Transverse colon (tissue), 4 donors: ENCODE measurements at regions not wholly inside any gene's neighbourhood (a gene's known extent, or its start where the extent isn't known, plus 50 kb on each side); places are given as distances from the start of the nearest gene placed in this dataset.
A peak's percentile ranks its signal among the peaks of the same experiment; 100 is the strongest.

Experiments
- DNase-seq: peaks from one replicate; pipeline ENCODE4 v3.0.0-alpha.2; 2019
- H3K27ac ChIP-seq, 4 donors: fragments of 200-600 bp; sonication (generic); 2 replicates each; pipeline ENCODE4 v1.5.1; 2016 to 2018; ENCODE audit warnings: inconsistent platforms in 4 of 4
- H3K27me3 ChIP-seq: fragments of 200-600 bp; sonication (generic); 2 replicates; pipeline ENCODE4 v1.5.1; 2017; ENCODE audit warnings: inconsistent platforms
- H3K36me3 ChIP-seq, 4 donors: fragments of 200-600 bp; sonication (generic); 2 replicates each; pipeline ENCODE4 v1.5.1; 2017 to 2019; ENCODE audit warnings: inconsistent platforms in 4 of 4
- H3K4me1 ChIP-seq, 4 donors: fragments of 200-600 bp; sonication (generic); 2 replicates each; pipeline ENCODE4 v1.5.1; 2017 to 2020; ENCODE audit warnings: inconsistent platforms in 4 of 4
- H3K4me3 ChIP-seq, 4 donors: fragments of 200-600 bp; sonication (generic); 1 replicate in 1 of 4; 2 replicates in 3 of 4; pipeline versions ENCODE4 v1.5.1 to v1.6.1; 2017 to 2019; ENCODE audit warnings: inconsistent platforms in 4 of 4
- H3K9me3 ChIP-seq, 2 donors: fragments of 200-600 bp; sonication (generic); 2 replicates each; pipeline ENCODE4 v1.5.1; 2017 to 2019; ENCODE audit warnings: inconsistent platforms in 2 of 2
- EP300 ChIP-seq: sonication (generic); formaldehyde crosslinking; IDR thresholded peaks from one replicate; pipeline ENCODE4 v1.6.1; 2017; ENCODE audit warnings: antibody characterized with exemption, low read depth
- POLR2A ChIP-seq: fragments of 450-650 bp; IDR thresholded peaks from one replicate; pipeline ENCODE4 v1.6.1; 2016; ENCODE audit warnings: antibody characterized with exemption, mild to moderate bottlenecking, moderate library complexity
- POLR2AphosphoS5 ChIP-seq, 3 donors: sonication (generic); formaldehyde crosslinking; IDR thresholded peaks; one replicate each; pipeline ENCODE4 v1.6.1; 2016; ENCODE audit warnings: antibody characterized with exemption in 3 of 3
- WGBS, 2 donors: methylation state at CpG; one replicate each; pipeline ENCODE4 v1.1.5; 2018; ENCODE audit warnings: low coverage in 1 of 2; 5-methylcytosine and 5-hydroxymethylcytosine counted together
- in situ Hi-C, 4 donors: fragments of 200-750 bp; cut with MboI; loops; one replicate each; pipeline versions ENCODE4 v1.15.0 to v1.15.1; 2017; ENCODE audit warnings: low sequenced_read_pairs in 3 of 4, low pct_ligation_motif_present in 1 of 4, low pct_unique_long_range_greater_than_20kb in 1 of 4
- intact Hi-C: fragments of 100-400 bp; cut with DNase I; formaldehyde crosslinking; loops from one replicate; pipeline ENCODE4 v1.15.1; 2023; ENCODE audit warnings: low total_unique reads
- TF ChIP-seq, protein P1 (sequence below), 5 experiments: fragments of 200-600 bp in 3 of 5; fragments of 450-650 bp in 2 of 5; sonication (generic) in 3 of 5; IDR thresholded peaks; 1 replicate in 2 of 5; 2 replicates in 3 of 5; pipeline ENCODE4 v1.5.1; 2016 to 2017; ENCODE audit warnings: antibody characterized with exemption in 5 of 5, inconsistent platforms in 3 of 5, mild to moderate bottlenecking in 2 of 5, moderate library complexity in 1 of 5

DNA sequence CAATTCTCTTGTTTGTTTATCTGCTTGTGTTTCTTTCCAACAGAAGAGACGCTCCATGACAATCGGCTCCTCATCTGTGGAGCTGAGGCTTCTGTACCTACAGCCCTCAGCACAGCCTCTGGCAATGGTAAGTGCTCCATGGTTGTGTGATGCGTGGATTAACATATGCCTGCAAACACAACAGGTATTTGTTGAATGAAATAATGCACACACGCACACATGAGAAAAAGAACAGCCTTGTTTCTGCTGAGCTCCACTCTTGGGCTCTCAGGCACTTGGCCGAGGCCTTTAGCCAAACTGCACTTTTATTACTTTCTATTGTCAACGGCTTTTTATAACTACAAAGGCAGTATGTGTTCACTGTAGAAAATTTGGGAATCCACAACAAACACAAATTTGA, 120.4 kb upstream of the TMCC3 start:
- WGBS, 2 donors, result 29 to 33% methylated on average over 3 to 6 of the region's 6 CpGs
- intact Hi-C loops, result no loop called here
- Histone ChIP-seq H3K27ac (peak overlapping the region; percentile 52 to 69 (median 59)), H3K27me3 (no peaks in the 10 kb centered on the region), H3K9me3 (peaks cover 0 to 3% of the 10 kb centered on the region in 2 donors), H3K4me1 (peaks cover 13 to 38% (median 30%) of the 10 kb centered on the region in 4 donors), H3K36me3 (no peaks in the 10 kb centered on the region), H3K4me3 (no peak overlapping the region)
- peak; percentile 18 for DNase-seq
- TF ChIP-seq POLR2AphosphoS5 (IDR thresholded peaks at IDR 0.05), result no peak
- TF ChIP-seq, protein P1, sequence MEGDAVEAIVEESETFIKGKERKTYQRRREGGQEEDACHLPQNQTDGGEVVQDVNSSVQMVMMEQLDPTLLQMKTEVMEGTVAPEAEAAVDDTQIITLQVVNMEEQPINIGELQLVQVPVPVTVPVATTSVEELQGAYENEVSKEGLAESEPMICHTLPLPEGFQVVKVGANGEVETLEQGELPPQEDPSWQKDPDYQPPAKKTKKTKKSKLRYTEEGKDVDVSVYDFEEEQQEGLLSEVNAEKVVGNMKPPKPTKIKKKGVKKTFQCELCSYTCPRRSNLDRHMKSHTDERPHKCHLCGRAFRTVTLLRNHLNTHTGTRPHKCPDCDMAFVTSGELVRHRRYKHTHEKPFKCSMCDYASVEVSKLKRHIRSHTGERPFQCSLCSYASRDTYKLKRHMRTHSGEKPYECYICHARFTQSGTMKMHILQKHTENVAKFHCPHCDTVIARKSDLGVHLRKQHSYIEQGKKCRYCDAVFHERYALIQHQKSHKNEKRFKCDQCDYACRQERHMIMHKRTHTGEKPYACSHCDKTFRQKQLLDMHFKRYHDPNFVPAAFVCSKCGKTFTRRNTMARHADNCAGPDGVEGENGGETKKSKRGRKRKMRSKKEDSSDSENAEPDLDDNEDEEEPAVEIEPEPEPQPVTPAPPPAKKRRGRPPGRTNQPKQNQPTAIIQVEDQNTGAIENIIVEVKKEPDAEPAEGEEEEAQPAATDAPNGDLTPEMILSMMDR (IDR thresholded peaks at IDR 0.05), result no peak
- TF ChIP-seq EP300, result no peak
- TF ChIP-seq POLR2A, result no peak
- in situ Hi-C loops, result loop anchor here in 1 of 4 donors (25.0 kb wide), 1 partner anchor 208 kb away; no protein-coding TSS in a partner anchor

GRCh38 chr12:94769776-94770759, 119.7 kb upstream of the TMCC3 start:
- no peak for DNase-seq
- WGBS, 2 donors, result 32 to 35% methylated on average over 5 of the region's 5 CpGs

GRCh38 chr12:94769047-94769420, 118.7 kb upstream of the TMCC3 start:
- peak overlapping the region; percentile 54 to 69 (median 59) for H3K27ac ChIP-seq
- WGBS, 2 donors, result 20 to 26% methylated on average over 8 of the region's 8 CpGs
- no peaks in the 10 kb centered on the region for H3K27me3 ChIP-seq
- peak overlapping the region in 1 of 4 donors; percentile 11 for H3K4me3 ChIP-seq
- no peaks in the 10 kb centered on the region for H3K36me3 ChIP-seq
- H3K4me1 ChIP-seq, result peaks cover 13 to 38% (median 30%) of the 10 kb centered on the region in 4 donors
- peaks cover 0 to 3% of the 10 kb centered on the region in 2 donors for H3K9me3 ChIP-seq
- TF ChIP-seq POLR2A, result no peak
- no peak for TF ChIP-seq EP300
- TF ChIP-seq, protein P1 (IDR thresholded peaks at IDR 0.05), result no peak
- TF ChIP-seq POLR2AphosphoS5 (IDR thresholded peaks at IDR 0.05), result no peak
- in situ Hi-C loops, result loop anchor here in 1 of 4 donors (25.0 kb wide), 1 partner anchor 207 kb away; no protein-coding TSS in a partner anchor
- intact Hi-C loops, result loop anchor here (10.0 kb wide), 1 partner anchor 224 kb away; no protein-coding TSS in a partner anchor
- DNase-seq, result peak; percentile 58

More at GRCh38 chr12:94769776-94770759, 119.7 kb upstream of the TMCC3 start:
- Histone ChIP-seq H3K27ac (peak overlapping the region; percentile 52 to 69 (median 59)), H3K9me3 (peaks cover 0 to 3% of the 10 kb centered on the region in 2 donors), H3K27me3 (no peaks in the 10 kb centered on the region), H3K4me3 (no peak overlapping the region), H3K4me1 (peaks cover 13 to 38% (median 30%) of the 10 kb centered on the region in 4 donors), H3K36me3 (no peaks in the 10 kb centered on the region)
- TF ChIP-seq, protein P1 (IDR thresholded peaks at IDR 0.05), result no peak
- TF ChIP-seq POLR2AphosphoS5 (IDR thresholded peaks at IDR 0.05) (no peak), EP300 (no peak)
- intact Hi-C loops, result loop anchor here (10.0 kb wide), 1 partner anchor 225 kb away; no protein-coding TSS in a partner anchor
- in situ Hi-C loops, result loop anchor here in 1 of 4 donors (25.0 kb wide), 1 partner anchor 208 kb away; no protein-coding TSS in a partner anchor

GRCh38 chr12:94768398-94769046, 118.2 kb upstream of the TMCC3 start:
- TF ChIP-seq POLR2A, result no peak
- no peak for TF ChIP-seq POLR2AphosphoS5 (IDR thresholded peaks at IDR 0.05)
- TF ChIP-seq EP300, result no peak
- TF ChIP-seq, protein P1 (IDR thresholded peaks at IDR 0.05), result no peak
- DNase-seq, result peak; percentile 31
- no peaks in the 10 kb centered on the region for H3K36me3 ChIP-seq
- intact Hi-C loops, result loop anchor here (10.0 kb wide), 1 partner anchor 224 kb away; no protein-coding TSS in a partner anchor
- in situ Hi-C loops, result loop anchor here in 1 of 4 donors (25.0 kb wide), 1 partner anchor 206 kb away; no protein-coding TSS in a partner anchor
- peak overlapping the region in 1 of 4 donors; percentile 11 for H3K4me3 ChIP-seq
- H3K9me3 ChIP-seq, result no peaks in the 10 kb centered on the region
- H3K4me1 ChIP-seq, result peaks cover 13 to 38% (median 30%) of the 10 kb centered on the region in 4 donors
- H3K27me3 ChIP-seq, result no peaks in the 10 kb centered on the region
- peak overlapping the region; percentile 36 to 69 (median 55) for H3K27ac ChIP-seq
- 20 to 29% methylated on average over 3 to 7 of the region's 7 CpGs for whole genome bisulfite sequencing, 2 donors
